HEK293 (cell line): ENCODE measurements at regions not wholly inside any gene's neighbourhood (a gene's known extent, or its start where the extent isn't known, plus 50 kb on each side); places are given as distances from the start of the nearest gene placed in this dataset.

Experiments used
- CTCF ChIA-PET: fragments of 350-600 bp; formaldehyde crosslinking; extraction: SDS; loops from one replicate; lab custom pipeline; 2021; ENCODE audit warnings: antibody characterized with exemption; lab: Yijun Ruan, JAX
- POLR2A ChIA-PET: fragments of 300-600 bp; formaldehyde crosslinking; extraction: SDS; loops from one replicate; lab custom pipeline; 2020; ENCODE audit warnings: antibody characterized with exemption, inconsistent platforms; lab: Yijun Ruan, JAX
- H3K27ac ChIP-seq: fragments of 200-500 bp; sonication (Bioruptor generic); 2 replicates; pipeline ENCODE4 v1.5.1; 2014; ENCODE audit warnings: low read depth, low read length, control low read depth, inconsistent platforms; ENCODE audit errors: extremely low read depth
- H3K36me3 ChIP-seq, 2 experiments: fragments of 200-500 bp in 1 of 2; sonication (Bioruptor generic) in 1 of 2; 1 replicate in 1 of 2; 2 replicates in 1 of 2; pipeline ENCODE4 v1.5.1; 2014 to 2017; ENCODE audit warnings: inconsistent platforms in 2 of 2, low read length in 2 of 2; ENCODE audit not compliant: control insufficient read depth in 2 of 2, insufficient read depth in 1 of 2
- H3K4me1 ChIP-seq: fragments of 200-500 bp; sonication (Bioruptor generic); 2 replicates; pipeline ENCODE4 v1.5.1; 2014; ENCODE audit warnings: mild to moderate bottlenecking, low read length, inconsistent platforms; ENCODE audit not compliant: control insufficient read depth, insufficient read depth
- H3K4me3 ChIP-seq: 2 replicates; pipeline ENCODE4 v1.5.1; 2011; ENCODE audit warnings: low read depth, mild to moderate bottlenecking, control low read depth, low read length, moderate library complexity
- H3K9me3 ChIP-seq: fragments of 200-500 bp; sonication (Bioruptor generic); 2 replicates; pipeline ENCODE4 v1.5.1; 2014; ENCODE audit warnings: low read depth, low read length, inconsistent platforms; ENCODE audit not compliant: control insufficient read depth, insufficient read depth
- GLIS2 ChIP-seq: fragments of 450-650 bp; formaldehyde crosslinking; IDR thresholded peaks from 2 replicates; pipeline ENCODE4 v1.5.1; 2016; ENCODE audit warnings: missing biosample characterization, missing genetic modification characterization
- HOXA7 ChIP-seq: sonication (generic); formaldehyde crosslinking; IDR thresholded peaks from 2 replicates; pipeline ENCODE4 v1.8.1; 2022; ENCODE audit warnings: missing genetic modification reagents, borderline replicate concordance
- MYNN ChIP-seq: fragments of 450-650 bp; formaldehyde crosslinking; IDR thresholded peaks from 2 replicates; pipeline ENCODE4 v1.5.1; 2016; ENCODE audit warnings: missing biosample characterization, missing genetic modification characterization, borderline replicate concordance
- OVOL3 ChIP-seq: fragments of 450-650 bp; formaldehyde crosslinking; IDR thresholded peaks from 2 replicates; pipeline ENCODE4 v1.5.1; 2016; ENCODE audit warnings: missing biosample characterization, missing genetic modification characterization
- SCRT1 ChIP-seq: fragments of 450-650 bp; formaldehyde crosslinking; IDR thresholded peaks from 2 replicates; pipeline ENCODE4 v1.5.1; 2016; ENCODE audit warnings: missing biosample characterization, missing genetic modification characterization, borderline replicate concordance
- SP3 ChIP-seq: fragments of 450-650 bp; formaldehyde crosslinking; IDR thresholded peaks from 2 replicates; pipeline ENCODE4 v1.5.1; 2016; ENCODE audit warnings: missing biosample characterization, missing genetic modification characterization
- SP7 ChIP-seq: fragments of 450-650 bp; formaldehyde crosslinking; IDR thresholded peaks from 2 replicates; pipeline ENCODE4 v1.5.1; 2016; ENCODE audit warnings: missing biosample characterization, missing genetic modification characterization
- ZNF114 ChIP-seq: fragments of 450-650 bp; formaldehyde crosslinking; IDR thresholded peaks from 2 replicates; pipeline ENCODE4 v1.5.0; 2017; ENCODE audit warnings: missing biosample characterization, missing genetic modification characterization
- ZNF121 ChIP-seq: fragments of 450-650 bp; formaldehyde crosslinking; IDR thresholded peaks from 2 replicates; pipeline ENCODE4 v1.5.1; 2016; ENCODE audit warnings: missing biosample characterization, missing genetic modification characterization
- ZNF157 ChIP-seq: fragments of 450-650 bp; formaldehyde crosslinking; IDR thresholded peaks from 2 replicates; pipeline ENCODE4 v1.5.1; 2016; ENCODE audit warnings: missing biosample characterization, missing genetic modification characterization
- ZNF169 ChIP-seq: fragments of 450-650 bp; formaldehyde crosslinking; IDR thresholded peaks from 2 replicates; pipeline ENCODE4 v1.5.1; 2016; ENCODE audit warnings: missing biosample characterization, missing genetic modification characterization
- ZNF221 ChIP-seq: fragments of 450-650 bp; formaldehyde crosslinking; IDR thresholded peaks from 2 replicates; pipeline ENCODE4 v1.5.1; 2017; ENCODE audit warnings: missing biosample characterization, missing genetic modification characterization, borderline replicate concordance
- ZNF280C ChIP-seq: fragments of 450-650 bp; formaldehyde crosslinking; IDR thresholded peaks from 2 replicates; pipeline ENCODE4 v1.5.1; 2016; ENCODE audit warnings: missing biosample characterization, missing genetic modification characterization
- ZNF302 ChIP-seq: fragments of 450-650 bp; formaldehyde crosslinking; IDR thresholded peaks from 2 replicates; pipeline ENCODE4 v1.5.1; 2016; ENCODE audit warnings: missing biosample characterization, missing genetic modification characterization, low read depth
- ZNF404 ChIP-seq: fragments of 450-650 bp; formaldehyde crosslinking; IDR thresholded peaks from 2 replicates; pipeline ENCODE4 v1.5.1; 2017; ENCODE audit warnings: missing biosample characterization, missing genetic modification characterization
- ZNF585B ChIP-seq: fragments of 450-650 bp; formaldehyde crosslinking; IDR thresholded peaks from 2 replicates; pipeline ENCODE4 v1.5.1; 2016; ENCODE audit warnings: missing biosample characterization, missing genetic modification characterization
- ZNF626 ChIP-seq: fragments of 450-650 bp; sonication (Bioruptor Pico); formaldehyde crosslinking; IDR thresholded peaks from 2 replicates; pipeline ENCODE4 v1.5.1; 2018; ENCODE audit warnings: missing biosample characterization, missing genetic modification characterization, inconsistent platforms
- ZNF654 ChIP-seq: fragments of 450-650 bp; formaldehyde crosslinking; IDR thresholded peaks from 2 replicates; pipeline ENCODE4 v1.5.1; 2016; ENCODE audit warnings: low read depth, missing biosample characterization, missing genetic modification characterization
- ZNF664 ChIP-seq: fragments of 450-650 bp; formaldehyde crosslinking; IDR thresholded peaks from 2 replicates; pipeline ENCODE4 v1.5.1; 2016; ENCODE audit warnings: missing biosample characterization, missing genetic modification characterization
- ZNF670 ChIP-seq: fragments of 450-650 bp; formaldehyde crosslinking; IDR thresholded peaks from 2 replicates; pipeline ENCODE4 v1.5.1; 2016; ENCODE audit warnings: missing biosample characterization, missing genetic modification characterization, low read depth
- ZNF747 ChIP-seq: fragments of 450-650 bp; formaldehyde crosslinking; IDR thresholded peaks from 2 replicates; pipeline ENCODE4 v1.5.1; 2016; ENCODE audit warnings: missing biosample characterization, missing genetic modification characterization
- ZSCAN30 ChIP-seq: fragments of 450-650 bp; IDR thresholded peaks from 2 replicates; pipeline ENCODE4 v1.5.1; 2018; ENCODE audit warnings: missing biosample characterization, mild to moderate bottlenecking, missing genetic modification characterization, moderate library complexity
- TF ChIP-seq, protein P1 (sequence below): fragments of 450-650 bp; formaldehyde crosslinking; conservative IDR thresholded peaks from 2 replicates; pipeline ENCODE4 v1.5.1; 2016; ENCODE audit warnings: low read depth, missing biosample characterization, missing genetic modification characterization

DNA sequence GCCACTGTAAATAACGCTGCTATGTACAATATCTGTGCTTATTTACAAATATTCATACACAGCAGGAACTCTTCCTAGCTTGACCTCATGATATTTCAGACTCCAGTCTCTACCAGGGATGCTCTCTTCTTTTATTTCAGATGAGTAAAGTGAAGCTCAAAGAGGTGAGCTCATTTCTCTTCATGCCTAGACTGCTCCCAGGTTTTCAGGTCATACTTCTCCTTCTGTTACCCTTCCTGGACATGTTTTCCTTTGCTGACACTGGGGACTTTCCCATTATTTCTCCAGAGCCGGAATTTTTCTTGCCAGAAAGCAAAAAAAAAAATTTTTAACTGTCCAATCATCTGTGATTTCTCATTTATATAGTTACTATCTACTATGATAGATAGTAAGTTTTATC lies 147.2 kb upstream of the DST start:
- CTCF ChIA-PET = interaction anchor here (0.6 kb wide), 1 partner anchor 75 kb away, joined by 3 read pairs; no protein-coding TSS in a partner anchor

DNA sequence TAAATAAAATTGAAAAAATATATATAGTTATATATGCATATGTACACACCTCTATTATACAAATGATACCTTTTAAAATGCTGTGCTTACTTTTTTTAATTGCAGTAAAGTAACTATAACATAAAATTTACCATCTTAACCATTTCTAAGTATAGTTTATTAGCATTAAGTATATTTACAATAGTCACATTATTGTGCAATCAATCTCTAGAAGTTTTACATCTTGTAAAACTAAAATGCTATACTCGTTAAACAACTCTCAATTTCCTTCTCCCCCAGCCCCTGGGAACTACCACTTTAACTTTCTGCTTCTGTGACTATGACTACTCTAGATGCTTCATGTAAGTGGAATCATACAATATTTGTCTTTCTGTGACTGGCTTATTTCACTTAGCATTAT lies 146.7 kb upstream of the DST start:
- no peak overlapping the region for H3K27ac ChIP-seq
- ChIA-PET POLR2A (interaction anchor here (1.3 kb wide), 1 partner anchor 19 kb away, joined by 3 read pairs; no protein-coding TSS in a partner anchor), CTCF (no interaction called here)
- no peaks in the 10 kb centered on the region; a peak in 2 of 3 replicates for H3K36me3 ChIP-seq
- no peak overlapping the region for H3K4me3 ChIP-seq
- no peak for TF ChIP-seq ZNF157 (tag by site-specific recombination)
- no peak for TF ChIP-seq HOXA7 (CRISPR knock-in tag)
- no peak for TF ChIP-seq ZNF654 (tag by site-specific recombination)
- TF ChIP-seq SP7 = no peak
- TF ChIP-seq SCRT1 (tag by site-specific recombination) = no peak
- TF ChIP-seq ZNF585B (tag by site-specific recombination) = no peak
- TF ChIP-seq, protein P1, sequence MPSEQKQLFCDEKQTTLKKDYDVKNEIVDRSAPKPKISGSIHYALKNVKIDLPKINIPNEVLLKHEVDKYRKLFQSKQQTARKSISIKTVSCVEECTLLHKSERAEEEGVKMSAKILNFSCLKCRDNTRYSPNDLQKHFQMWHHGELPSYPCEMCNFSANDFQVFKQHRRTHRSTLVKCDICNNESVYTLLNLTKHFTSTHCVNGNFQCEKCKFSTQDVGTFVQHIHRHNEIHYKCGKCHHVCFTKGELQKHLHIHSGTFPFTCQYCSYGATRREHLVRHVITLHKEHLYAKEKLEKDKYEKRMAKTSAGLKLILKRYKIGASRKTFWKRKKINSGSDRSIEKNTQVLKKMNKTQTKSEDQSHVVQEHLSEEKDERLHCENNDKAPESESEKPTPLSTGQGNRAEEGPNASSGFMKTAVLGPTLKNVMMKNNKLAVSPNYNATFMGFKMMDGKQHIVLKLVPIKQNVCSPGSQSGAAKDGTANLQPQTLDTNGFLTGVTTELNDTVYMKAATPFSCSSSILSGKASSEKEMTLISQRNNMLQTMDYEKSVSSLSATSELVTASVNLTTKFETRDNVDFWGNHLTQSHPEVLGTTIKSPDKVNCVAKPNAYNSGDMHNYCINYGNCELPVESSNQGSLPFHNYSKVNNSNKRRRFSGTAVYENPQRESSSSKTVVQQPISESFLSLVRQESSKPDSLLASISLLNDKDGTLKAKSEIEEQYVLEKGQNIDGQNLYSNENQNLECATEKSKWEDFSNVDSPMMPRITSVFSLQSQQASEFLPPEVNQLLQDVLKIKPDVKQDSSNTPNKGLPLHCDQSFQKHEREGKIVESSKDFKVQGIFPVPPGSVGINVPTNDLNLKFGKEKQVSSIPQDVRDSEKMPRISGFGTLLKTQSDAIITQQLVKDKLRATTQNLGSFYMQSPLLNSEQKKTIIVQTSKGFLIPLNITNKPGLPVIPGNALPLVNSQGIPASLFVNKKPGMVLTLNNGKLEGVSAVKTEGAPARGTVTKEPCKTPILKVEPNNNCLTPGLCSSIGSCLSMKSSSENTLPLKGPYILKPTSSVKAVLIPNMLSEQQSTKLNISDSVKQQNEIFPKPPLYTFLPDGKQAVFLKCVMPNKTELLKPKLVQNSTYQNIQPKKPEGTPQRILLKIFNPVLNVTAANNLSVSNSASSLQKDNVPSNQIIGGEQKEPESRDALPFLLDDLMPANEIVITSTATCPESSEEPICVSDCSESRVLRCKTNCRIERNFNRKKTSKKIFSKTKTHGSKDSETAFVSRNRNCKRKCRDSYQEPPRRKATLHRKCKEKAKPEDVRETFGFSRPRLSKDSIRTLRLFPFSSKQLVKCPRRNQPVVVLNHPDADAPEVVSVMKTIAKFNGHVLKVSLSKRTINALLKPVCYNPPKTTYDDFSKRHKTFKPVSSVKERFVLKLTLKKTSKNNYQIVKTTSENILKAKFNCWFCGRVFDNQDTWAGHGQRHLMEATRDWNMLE = no peak
- TF ChIP-seq ZNF221 = no peak
- no peak for TF ChIP-seq GLIS2 (tag by site-specific recombination)
- no peak for TF ChIP-seq ZNF169
- TF ChIP-seq ZNF121 (tag by site-specific recombination) = no peak
- H3K4me1 ChIP-seq = peaks cover 3% of the 10 kb centered on the region; the same call in 1 of the 2 replicates
- H3K9me3 ChIP-seq = no peaks in the 10 kb centered on the region

More for the DNA sequence above, 147.2 kb upstream of the DST start:
- Histone ChIP-seq H3K27ac (no peak overlapping the region), H3K36me3 (no peaks in the 10 kb centered on the region; a peak in 2 of 3 replicates), H3K4me3 (no peak overlapping the region), H3K9me3 (no peaks in the 10 kb centered on the region), H3K4me1 (peaks cover 3% of the 10 kb centered on the region; the same call in 1 of the 2 replicates)
- no peak for TF ChIP-seq ZNF626
- no peak for TF ChIP-seq OVOL3 (tag by site-specific recombination)
- TF ChIP-seq MYNN (tag by site-specific recombination) = no peak
- no peak for TF ChIP-seq ZNF747 (tag by site-specific recombination)
- TF ChIP-seq ZNF114 (tag by site-specific recombination) = no peak
- no peak for TF ChIP-seq ZSCAN30 (tag by site-specific recombination)
- no peak for TF ChIP-seq ZNF302 (tag by site-specific recombination)
- TF ChIP-seq SP3 (tag by site-specific recombination) = no peak
- TF ChIP-seq ZNF670 (tag by site-specific recombination) = no peak
- TF ChIP-seq ZNF664 (tag by site-specific recombination) = no peak
- TF ChIP-seq ZNF404 (tag by site-specific recombination) = no peak
- TF ChIP-seq ZNF280C (tag by site-specific recombination) = no peak
- POLR2A ChIA-PET = interaction anchor here (1.3 kb wide), 1 partner anchor 19 kb away, joined by 3 read pairs; no protein-coding TSS in a partner anchor
